Mucosa of descending colon (tissue), 3 donors: ENCODE measurements at regions not wholly inside any gene's neighbourhood (a gene's known extent, or its start where the extent isn't known, plus 50 kb on each side); places are given as distances from the start of the nearest gene placed in this dataset.
A peak's percentile ranks its signal among the peaks of the same experiment; 100 is the strongest.

Experiments
- ATAC-seq: fragments of 200-7000 bp; cut with Tn5 transposase; one replicate; pipeline ENCODE4 v1.9.1; 2020; ENCODE audit warnings: mild to moderate bottlenecking, moderate library complexity
- DNase-seq, 3 donors: peaks; one replicate each; pipeline ENCODE4 v3.0.0-alpha.2; 2020
- H3K36me3 ChIP-seq: fragments of 200-600 bp; one replicate; pipeline ENCODE4 v1.8.0; 2021; ENCODE audit warnings: low read depth, mild to moderate bottlenecking
- H3K4me1 ChIP-seq: fragments of 200-600 bp; one replicate; pipeline ENCODE4 v1.8.0; 2021; ENCODE audit warnings: low read depth, mild to moderate bottlenecking
- H3K4me3 ChIP-seq: fragments of 200-600 bp; one replicate; pipeline ENCODE4 v1.8.0; 2021; ENCODE audit warnings: mild to moderate bottlenecking
- H3K9me3 ChIP-seq: fragments of 200-600 bp; one replicate; pipeline ENCODE4 v1.8.0; 2021; ENCODE audit warnings: mild to moderate bottlenecking
- intact Hi-C, 2 donors: fragments of 100-400 bp; cut with DNase I in 1 of 2; cut with micrococcal nuclease in 1 of 2; formaldehyde crosslinking; loops; one replicate each; pipeline versions ENCODE4 v1.11.0 to v1.11.1; 2022; cut with DNase I, micrococcal nuclease
- TF ChIP-seq, protein P1 (sequence below): fragments of 200-600 bp; IDR thresholded peaks from one replicate; pipeline ENCODE4 v1.8.0; 2022; ENCODE audit warnings: antibody characterized with exemption, mild to moderate bottlenecking
- donor health status: DM: no; HTN: no; CAD: no; lungs with moderate emphysema.
- donor health status: DM: no; HTN: no; CAD: no.
- donor health status: DM: no; HTN: yes; CAD: no.

DNA sequence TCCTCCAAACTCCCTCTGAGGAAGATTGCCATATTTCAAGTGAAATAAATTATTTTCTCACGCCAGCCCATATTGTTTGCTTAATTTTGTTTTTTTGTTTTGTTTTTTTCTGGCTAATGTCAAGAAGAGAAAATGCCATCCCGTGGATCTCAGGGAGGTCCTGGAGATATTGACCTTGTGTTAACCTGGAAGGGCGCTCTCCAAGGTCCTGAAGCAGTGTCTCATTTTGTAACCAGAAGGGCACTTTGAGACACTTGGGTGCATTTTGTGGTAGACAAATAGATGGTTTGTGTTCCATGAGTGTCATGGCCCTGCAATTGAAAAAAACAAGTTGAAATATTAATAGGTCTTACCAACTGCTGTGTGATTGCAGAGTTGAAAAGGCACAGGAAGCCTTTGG, 268.9 kb downstream of the SUDS3 start:
- H3K36me3 ChIP-seq, result no peaks in the 10 kb centered on the region
- ATAC-seq (no peak), DNase-seq (peak in 1 of 3 donors; percentile 48)
- no peak overlapping the region for H3K4me3 ChIP-seq
- no peaks in the 10 kb centered on the region for H3K9me3 ChIP-seq
- H3K4me1 ChIP-seq, result no peaks in the 10 kb centered on the region
- intact Hi-C loops, result no loop called here
- TF ChIP-seq, protein P1, sequence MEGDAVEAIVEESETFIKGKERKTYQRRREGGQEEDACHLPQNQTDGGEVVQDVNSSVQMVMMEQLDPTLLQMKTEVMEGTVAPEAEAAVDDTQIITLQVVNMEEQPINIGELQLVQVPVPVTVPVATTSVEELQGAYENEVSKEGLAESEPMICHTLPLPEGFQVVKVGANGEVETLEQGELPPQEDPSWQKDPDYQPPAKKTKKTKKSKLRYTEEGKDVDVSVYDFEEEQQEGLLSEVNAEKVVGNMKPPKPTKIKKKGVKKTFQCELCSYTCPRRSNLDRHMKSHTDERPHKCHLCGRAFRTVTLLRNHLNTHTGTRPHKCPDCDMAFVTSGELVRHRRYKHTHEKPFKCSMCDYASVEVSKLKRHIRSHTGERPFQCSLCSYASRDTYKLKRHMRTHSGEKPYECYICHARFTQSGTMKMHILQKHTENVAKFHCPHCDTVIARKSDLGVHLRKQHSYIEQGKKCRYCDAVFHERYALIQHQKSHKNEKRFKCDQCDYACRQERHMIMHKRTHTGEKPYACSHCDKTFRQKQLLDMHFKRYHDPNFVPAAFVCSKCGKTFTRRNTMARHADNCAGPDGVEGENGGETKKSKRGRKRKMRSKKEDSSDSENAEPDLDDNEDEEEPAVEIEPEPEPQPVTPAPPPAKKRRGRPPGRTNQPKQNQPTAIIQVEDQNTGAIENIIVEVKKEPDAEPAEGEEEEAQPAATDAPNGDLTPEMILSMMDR, result no peak

DNA sequence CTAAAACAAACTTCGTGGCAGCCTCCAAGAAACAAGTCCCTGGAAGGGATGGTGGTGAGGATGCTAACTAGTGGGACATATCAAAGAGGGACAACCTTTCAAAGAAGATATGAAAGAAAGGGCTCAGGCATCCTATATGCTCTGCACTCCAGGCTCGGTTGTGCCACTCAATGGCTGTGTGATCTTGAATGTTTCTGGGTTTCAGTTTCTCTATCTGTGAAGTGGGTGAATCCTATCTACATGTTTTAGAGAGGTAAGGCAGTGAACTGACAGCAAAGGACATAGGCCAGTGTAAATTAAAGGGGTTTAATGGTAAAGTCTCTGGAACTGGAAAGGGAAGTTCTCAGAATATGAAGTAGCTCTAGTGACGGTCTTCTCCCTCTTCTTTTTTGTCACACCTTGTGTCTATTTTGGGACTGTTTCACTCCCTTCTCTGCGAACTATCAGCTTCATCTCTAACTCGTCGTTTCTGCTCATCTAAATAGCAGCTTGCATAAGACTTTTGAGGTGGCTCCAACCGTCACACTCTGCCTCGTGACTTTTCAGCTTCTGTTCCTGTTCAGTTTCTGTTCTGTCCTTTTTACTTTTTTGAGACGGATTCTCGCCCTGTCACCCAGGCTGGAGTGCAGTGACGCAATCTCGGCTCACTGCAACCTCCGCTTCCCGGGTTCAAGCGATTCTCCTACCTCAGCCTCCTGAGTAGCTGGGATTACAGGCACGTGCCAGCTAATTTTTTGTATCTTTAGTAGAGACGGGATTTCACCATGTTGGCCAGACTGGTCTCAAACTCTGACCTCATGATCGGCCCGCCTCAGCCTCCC, 273.6 kb downstream of the SUDS3 start:
- Histone ChIP-seq H3K4me1 (no peaks in the 10 kb centered on the region), H3K36me3 (no peaks in the 10 kb centered on the region), H3K9me3 (no peaks in the 10 kb centered on the region), H3K4me3 (no peak overlapping the region)
- no peak for ATAC-seq
- DNase-seq, result no peak
- intact Hi-C loops, result no loop called here
- TF ChIP-seq, protein P1, result no peak

DNA sequence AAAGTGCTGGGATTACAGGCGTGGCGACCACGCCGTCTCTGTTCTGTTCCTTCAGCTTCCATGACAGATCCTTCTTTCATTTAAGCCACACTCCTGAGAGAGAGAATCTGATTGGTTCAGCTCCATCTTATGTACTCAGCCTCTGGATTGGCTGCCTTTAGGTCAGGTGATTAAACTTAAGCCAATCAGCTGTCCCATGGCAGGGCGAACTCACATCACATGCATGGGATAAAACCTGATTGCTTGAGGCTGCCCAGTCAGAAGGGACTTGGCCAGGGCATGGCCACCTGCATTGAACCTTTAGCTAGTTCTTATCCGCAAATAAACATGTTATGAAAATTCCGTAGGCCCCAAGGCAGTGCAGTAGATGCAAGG, 274.2 kb downstream of the SUDS3 start:
- ATAC-seq, result no peak
- TF ChIP-seq, protein P1, result no peak
- no peak for DNase-seq
- intact Hi-C loops, result no loop called here
- Histone ChIP-seq H3K4me3 (no peak overlapping the region), H3K4me1 (no peaks in the 10 kb centered on the region), H3K9me3 (no peaks in the 10 kb centered on the region), H3K36me3 (no peaks in the 10 kb centered on the region)

DNA sequence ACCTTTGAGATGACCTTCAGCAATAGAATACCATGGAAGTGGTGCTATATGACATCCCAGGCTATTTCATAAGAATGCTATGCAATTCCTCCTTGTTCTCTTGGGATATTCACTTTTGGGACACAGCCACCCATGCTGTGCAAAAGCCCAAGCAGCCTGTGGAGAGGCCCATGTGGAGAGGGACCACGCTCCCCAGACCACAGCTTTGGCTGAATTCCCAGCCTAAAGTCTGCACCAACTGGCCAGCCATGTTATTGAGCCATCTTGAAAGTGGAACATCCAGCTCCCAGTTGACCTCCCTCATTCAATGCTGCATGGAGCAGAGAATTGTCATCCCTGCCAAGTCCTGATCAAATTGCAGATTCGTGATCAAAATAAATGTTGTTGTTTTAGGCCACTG, 275.1 kb downstream of the SUDS3 start:
- H3K4me1 ChIP-seq, result no peaks in the 10 kb centered on the region
- TF ChIP-seq, protein P1, result no peak
- no peak for DNase-seq
- intact Hi-C loops, result no loop called here
- no peak for ATAC-seq
- H3K9me3 ChIP-seq, result no peaks in the 10 kb centered on the region
- no peaks in the 10 kb centered on the region for H3K36me3 ChIP-seq
- no peak overlapping the region for H3K4me3 ChIP-seq

DNA sequence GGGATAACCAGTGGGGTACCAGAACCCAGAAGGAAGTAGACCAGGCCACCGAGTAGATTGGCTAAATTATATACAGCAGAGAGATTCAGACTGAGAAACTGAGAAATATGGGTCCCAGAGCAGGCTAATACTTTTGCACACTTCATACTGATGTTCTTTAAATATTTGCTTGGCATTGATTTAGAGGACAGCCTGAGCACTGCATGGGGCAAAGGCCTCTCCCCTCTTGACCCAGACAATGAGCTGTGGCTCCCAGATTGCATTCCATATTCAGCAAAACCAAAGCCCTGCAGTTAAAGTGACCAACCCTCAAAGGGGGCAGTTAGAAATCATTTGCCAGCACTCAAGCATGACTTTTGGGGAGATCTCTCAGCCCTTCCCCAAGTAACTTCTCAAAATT, 279.2 kb downstream of the SUDS3 start:
- no peaks in the 10 kb centered on the region for H3K4me1 ChIP-seq
- DNase-seq (no peak), ATAC-seq (no peak)
- no peak overlapping the region for H3K4me3 ChIP-seq
- H3K9me3 ChIP-seq, result no peaks in the 10 kb centered on the region
- intact Hi-C loops, result no loop called here
- H3K36me3 ChIP-seq, result no peaks in the 10 kb centered on the region
- TF ChIP-seq, protein P1, result no peak
